ENCODE measurements at regions not wholly inside any gene's neighbourhood (a gene's known extent, or its start where the extent isn't known, plus 50 kb on each side); places are given as distances from the start of the nearest gene placed in this dataset.

DNA sequence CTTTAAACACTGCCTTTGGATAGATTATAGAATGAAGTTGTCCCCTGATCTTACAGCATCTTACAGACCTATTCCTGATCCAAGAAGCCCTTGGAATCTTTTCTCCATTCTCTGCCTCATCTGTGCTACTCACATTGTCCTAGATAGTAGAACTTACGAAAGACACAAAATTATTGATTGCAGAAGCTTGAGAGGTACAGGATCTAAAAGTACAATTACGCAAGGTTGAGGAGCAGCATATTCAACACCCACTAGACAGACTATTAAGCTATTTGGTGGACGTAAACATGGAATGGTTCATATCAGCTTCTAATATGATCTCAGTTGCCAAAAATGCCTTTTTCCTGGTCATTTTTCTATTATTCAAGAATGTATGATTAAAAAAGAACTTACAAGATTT lies 90.5 kb upstream of the SEM1 start:
- no peak overlapping the region for H4K8ac ChIP-seq (replicated peaks; ENCODE audit: insufficient read length, low read depth, low read length)
- no peaks in the 10 kb centered on the region for H3K27me3 ChIP-seq (ENCODE audit: insufficient read depth, low read length)
- TF ChIP-seq, protein P1, sequence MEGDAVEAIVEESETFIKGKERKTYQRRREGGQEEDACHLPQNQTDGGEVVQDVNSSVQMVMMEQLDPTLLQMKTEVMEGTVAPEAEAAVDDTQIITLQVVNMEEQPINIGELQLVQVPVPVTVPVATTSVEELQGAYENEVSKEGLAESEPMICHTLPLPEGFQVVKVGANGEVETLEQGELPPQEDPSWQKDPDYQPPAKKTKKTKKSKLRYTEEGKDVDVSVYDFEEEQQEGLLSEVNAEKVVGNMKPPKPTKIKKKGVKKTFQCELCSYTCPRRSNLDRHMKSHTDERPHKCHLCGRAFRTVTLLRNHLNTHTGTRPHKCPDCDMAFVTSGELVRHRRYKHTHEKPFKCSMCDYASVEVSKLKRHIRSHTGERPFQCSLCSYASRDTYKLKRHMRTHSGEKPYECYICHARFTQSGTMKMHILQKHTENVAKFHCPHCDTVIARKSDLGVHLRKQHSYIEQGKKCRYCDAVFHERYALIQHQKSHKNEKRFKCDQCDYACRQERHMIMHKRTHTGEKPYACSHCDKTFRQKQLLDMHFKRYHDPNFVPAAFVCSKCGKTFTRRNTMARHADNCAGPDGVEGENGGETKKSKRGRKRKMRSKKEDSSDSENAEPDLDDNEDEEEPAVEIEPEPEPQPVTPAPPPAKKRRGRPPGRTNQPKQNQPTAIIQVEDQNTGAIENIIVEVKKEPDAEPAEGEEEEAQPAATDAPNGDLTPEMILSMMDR (conservative IDR thresholded peaks at IDR 0.05), result no peak
- H3K23me2 ChIP-seq (ENCODE audit: insufficient read length, low read depth, low read length, poor library complexity, severe bottlenecking), result no peaks in the 10 kb centered on the region
- H2AK5ac ChIP-seq (ENCODE audit: insufficient read length, low read length), result no peak overlapping the region
- no peak overlapping the region for H3K27ac Mint-ChIP-seq
- H2BK15ac ChIP-seq (ENCODE audit: low read depth, low read length), result no peak overlapping the region
- H4K91ac ChIP-seq (ENCODE audit: insufficient read length, low read depth, low read length), result no peak overlapping the region
- H3K9ac ChIP-seq (ENCODE audit: extremely low read depth, insufficient read length, low read length), result no peak overlapping the region
- 0 out of 4 replicates have a peak, but pooled peaks cover 0 to 2% of the 10 kb centered on the region in 2 experiments for H3K4me1 Mint-ChIP-seq
- H3K4ac ChIP-seq (ENCODE audit: low read depth, low read length), result no peak overlapping the region
- no peaks in the 10 kb centered on the region for H3K79me1 ChIP-seq (ENCODE audit: insufficient read depth, low read depth, low read length, poor library complexity, severe bottlenecking)
- H2BK12ac ChIP-seq (ENCODE audit: insufficient read length, low read depth, low read length), result no peak overlapping the region
- no peaks in the 10 kb centered on the region for H3K9me3 ChIP-seq (ENCODE audit: control insufficient read depth, low read depth, low read length)
- H3T11ph ChIP-seq (ENCODE audit: low read length), result no peak overlapping the region
- peaks cover 1% of the 10 kb centered on the region for H3K27me3 Mint-ChIP-seq (ENCODE audit: low read depth)
- no peaks in the 10 kb centered on the region for H4K20me1 ChIP-seq (ENCODE audit: control insufficient read depth, insufficient read depth, insufficient read length)
- H3K27ac ChIP-seq (ENCODE audit: insufficient read length, low read depth, low read length), result no peak overlapping the region
- no peak overlapping the region for H3K4me3 Mint-ChIP-seq
- no peaks in the 10 kb centered on the region for H3K36me3 Mint-ChIP-seq (ENCODE audit: insufficient read depth in 1 of 3, low read depth in 3 of 3)
- H3K79me2 ChIP-seq (ENCODE audit: insufficient read depth, low read length), result no peaks in the 10 kb centered on the region
- H3K14ac ChIP-seq (ENCODE audit: insufficient read depth, low read length), result no peak overlapping the region
- no peak overlapping the region for H3K56ac ChIP-seq (ENCODE audit: insufficient read length, low read depth, low read length)
- H2BK120ac ChIP-seq (ENCODE audit: low read depth, low read length, poor library complexity, severe bottlenecking), result no peak overlapping the region
- no peak overlapping the region for H2BK20ac ChIP-seq (ENCODE audit: low read depth, low read length, poor library complexity, severe bottlenecking)
- H3K18ac ChIP-seq (ENCODE audit: insufficient read length, low read depth, low read length), result no peak overlapping the region
- no peak for DNase-seq
- H3K4me2 ChIP-seq (ENCODE audit: insufficient read depth, insufficient read length, low read length), result no peak overlapping the region
- no peaks in the 10 kb centered on the region for H3K9me3 Mint-ChIP-seq
- no peak overlapping the region for H2AFZ ChIP-seq (ENCODE audit: low read length)
- no peaks in the 10 kb centered on the region for H3K4me1 ChIP-seq (ENCODE audit: insufficient read depth, low read length)
- no CpG with 5 or more reads among the region's 3 CpGs for WGBS (ENCODE audit: extremely low coverage, insufficient read length, low lambda C conversion rate)
- no peak overlapping the region for H2BK5ac ChIP-seq (ENCODE audit: insufficient read length, low read length)
- no peak overlapping the region for H3K23ac ChIP-seq (ENCODE audit: insufficient read length, low read depth, low read length)
- H4K5ac ChIP-seq (ENCODE audit: insufficient read length, low read depth, low read length), result no peak overlapping the region
